ENCODE measurements at regions not wholly inside any gene's neighbourhood (a gene's known extent, or its start where the extent isn't known, plus 50 kb on each side); places are given as distances from the start of the nearest gene placed in this dataset.

GRCh38 chr13:84136582-84136981 is 254.3 kb upstream of the SLITRK1 start:
- Histone ChIP-seq H3K36me3 (no peaks in the 10 kb centered on the region), H3K27me3 (ENCODE audit: low read depth) (no peaks in the 10 kb centered on the region), H3K27ac (peak overlapping the region; percentile 25), H3K4me1 (no peaks in the 10 kb centered on the region), H3K9me3 (no peaks in the 10 kb centered on the region), H3K4me3 (no peak overlapping the region)
- intact Hi-C loops (cut with DNase I): no loop called here
- no peak for ATAC-seq
- no peak for DNase-seq
- no peak for TF ChIP-seq CTCF (IDR thresholded peaks at IDR 0.05)

- ATAC-seq: no peak
These were observed 250.2 kb upstream of the SLITRK1 start for GRCh38 chr13:84132491-84132890.

GRCh38 chr13:84131249-84131648 is 249.0 kb upstream of the SLITRK1 start:
- H3K9me3 ChIP-seq: no peaks in the 10 kb centered on the region
- no peak for ATAC-seq
- intact Hi-C loops (cut with DNase I): no loop called here
- H3K4me1 ChIP-seq: no peaks in the 10 kb centered on the region
- no peak for DNase-seq
- TF ChIP-seq CTCF (IDR thresholded peaks at IDR 0.05): no peak
- H3K36me3 ChIP-seq: no peaks in the 10 kb centered on the region
- H3K4me3 ChIP-seq: no peak overlapping the region
- H3K27ac ChIP-seq: no peak overlapping the region
- H3K27me3 ChIP-seq (ENCODE audit: low read depth): no peaks in the 10 kb centered on the region

More at GRCh38 chr13:84132491-84132890, 250.2 kb upstream of the SLITRK1 start:
- intact Hi-C loops (cut with DNase I): no loop called here
- H3K4me3 ChIP-seq: no peak overlapping the region
- no peak for DNase-seq
- no peaks in the 10 kb centered on the region for H3K9me3 ChIP-seq
- H3K27ac ChIP-seq: no peak overlapping the region
- H3K4me1 ChIP-seq: no peaks in the 10 kb centered on the region
- no peak for TF ChIP-seq CTCF (IDR thresholded peaks at IDR 0.05)
- H3K36me3 ChIP-seq: no peaks in the 10 kb centered on the region
- no peaks in the 10 kb centered on the region for H3K27me3 ChIP-seq (ENCODE audit: low read depth)

GRCh38 chr13:84130495-84131114 is 248.3 kb upstream of the SLITRK1 start:
- intact Hi-C loops (cut with DNase I): no loop called here

GRCh38 chr13:84129966-84130365 is 247.7 kb upstream of the SLITRK1 start:
- no peak for TF ChIP-seq CTCF (IDR thresholded peaks at IDR 0.05)
- no peaks in the 10 kb centered on the region for H3K4me1 ChIP-seq
- no peaks in the 10 kb centered on the region for H3K27me3 ChIP-seq (ENCODE audit: low read depth)
- ATAC-seq: no peak
- DNase-seq: no peak
- intact Hi-C loops (cut with DNase I): no loop called here
- no peaks in the 10 kb centered on the region for H3K9me3 ChIP-seq
- no peaks in the 10 kb centered on the region for H3K36me3 ChIP-seq
- no peak overlapping the region for H3K4me3 ChIP-seq
- H3K27ac ChIP-seq: no peak overlapping the region

More at GRCh38 chr13:84130495-84131114, 248.3 kb upstream of the SLITRK1 start:
- ATAC-seq (no peak), DNase-seq (no peak)
- no peaks in the 10 kb centered on the region for H3K36me3 ChIP-seq
- TF ChIP-seq CTCF (IDR thresholded peaks at IDR 0.05): no peak
- H3K9me3 ChIP-seq: no peaks in the 10 kb centered on the region
- H3K4me3 ChIP-seq: no peak overlapping the region
- no peaks in the 10 kb centered on the region for H3K4me1 ChIP-seq
- no peaks in the 10 kb centered on the region for H3K27me3 ChIP-seq (ENCODE audit: low read depth)
- no peak overlapping the region for H3K27ac ChIP-seq
